ENCODE measurements at regions not wholly inside any gene's neighbourhood (a gene's known extent, or its start where the extent isn't known, plus 50 kb on each side); places are given as distances from the start of the nearest gene placed in this dataset.

DNA sequence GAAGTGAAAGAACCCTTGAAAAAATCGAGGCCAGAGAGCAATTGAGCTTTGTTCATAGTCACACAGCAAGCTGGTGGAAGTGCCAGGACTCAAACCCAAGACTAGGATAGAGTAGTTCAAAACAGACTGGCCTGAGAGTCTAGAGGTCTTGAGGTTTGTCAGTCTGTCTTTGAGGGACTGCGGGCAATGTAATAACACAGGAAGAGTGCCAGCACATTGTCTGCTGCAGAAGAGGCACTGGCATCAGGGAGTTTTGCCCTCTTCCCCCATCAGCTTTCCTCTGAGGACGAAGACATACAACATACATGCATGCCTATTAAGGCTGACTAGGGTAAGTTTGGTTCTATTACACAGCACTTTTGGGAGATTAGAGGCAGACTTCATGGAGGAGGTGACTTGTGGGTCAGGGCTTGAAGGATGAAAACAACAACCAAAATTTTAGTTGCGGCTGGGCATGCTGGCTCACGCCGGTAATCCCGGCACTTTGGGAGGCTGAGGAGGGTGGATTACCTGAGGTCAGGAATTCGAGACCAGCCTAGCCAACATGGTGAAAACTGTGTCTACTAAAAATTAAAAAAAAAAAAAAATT lies 64.1 kb upstream of the LAS1L start:
- TF ChIP-seq, protein P1, sequence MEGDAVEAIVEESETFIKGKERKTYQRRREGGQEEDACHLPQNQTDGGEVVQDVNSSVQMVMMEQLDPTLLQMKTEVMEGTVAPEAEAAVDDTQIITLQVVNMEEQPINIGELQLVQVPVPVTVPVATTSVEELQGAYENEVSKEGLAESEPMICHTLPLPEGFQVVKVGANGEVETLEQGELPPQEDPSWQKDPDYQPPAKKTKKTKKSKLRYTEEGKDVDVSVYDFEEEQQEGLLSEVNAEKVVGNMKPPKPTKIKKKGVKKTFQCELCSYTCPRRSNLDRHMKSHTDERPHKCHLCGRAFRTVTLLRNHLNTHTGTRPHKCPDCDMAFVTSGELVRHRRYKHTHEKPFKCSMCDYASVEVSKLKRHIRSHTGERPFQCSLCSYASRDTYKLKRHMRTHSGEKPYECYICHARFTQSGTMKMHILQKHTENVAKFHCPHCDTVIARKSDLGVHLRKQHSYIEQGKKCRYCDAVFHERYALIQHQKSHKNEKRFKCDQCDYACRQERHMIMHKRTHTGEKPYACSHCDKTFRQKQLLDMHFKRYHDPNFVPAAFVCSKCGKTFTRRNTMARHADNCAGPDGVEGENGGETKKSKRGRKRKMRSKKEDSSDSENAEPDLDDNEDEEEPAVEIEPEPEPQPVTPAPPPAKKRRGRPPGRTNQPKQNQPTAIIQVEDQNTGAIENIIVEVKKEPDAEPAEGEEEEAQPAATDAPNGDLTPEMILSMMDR (IDR thresholded peaks at IDR 0.05; ENCODE audit: low read length): no peak
- TF ChIP-seq EZH2 (optimal IDR thresholded peaks at IDR 0.05; ENCODE audit: low read depth, low read length) (no peak), EZH2phosphoT487 (IDR thresholded peaks at IDR 0.05; ENCODE audit: low read length) (no peak)
